ENCODE measurements at regions not wholly inside any gene's neighbourhood (a gene's known extent, or its start where the extent isn't known, plus 50 kb on each side); places are given as distances from the start of the nearest gene placed in this dataset.
"Not testable (repeated sequence)": the region's sequence is repeated elsewhere in the genome, so short reads cannot be mapped to it uniquely, and the experiment has no call there.

DNA sequence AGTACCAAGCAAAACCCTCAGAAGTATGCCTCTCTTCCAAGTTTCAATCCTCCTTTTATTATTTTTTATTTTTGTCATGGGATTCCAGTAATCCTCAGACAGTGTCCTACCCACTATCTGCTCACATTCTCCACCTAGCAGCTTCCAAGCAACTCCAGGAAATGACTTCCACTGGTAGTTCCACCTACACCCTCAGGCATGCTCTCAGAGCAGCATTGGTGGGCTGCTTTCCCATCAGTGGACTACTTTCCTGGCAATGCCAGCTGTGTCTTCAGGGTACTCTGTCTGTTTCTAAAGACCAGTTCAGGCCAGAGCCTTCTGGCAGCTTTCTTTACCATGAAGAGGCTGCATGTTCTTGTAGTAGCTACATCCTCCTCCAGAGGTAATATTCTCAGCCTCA, 244.0 kb downstream of the HGF start:
- no peak for DNase-seq

GRCh38 chr7:81519886-81520285, 250.0 kb downstream of the HGF start:
- DNase-seq: no peak

- DNase-seq: no peak
These were observed 252.9 kb downstream of the HGF start for GRCh38 chr7:81516898-81517297.

DNA sequence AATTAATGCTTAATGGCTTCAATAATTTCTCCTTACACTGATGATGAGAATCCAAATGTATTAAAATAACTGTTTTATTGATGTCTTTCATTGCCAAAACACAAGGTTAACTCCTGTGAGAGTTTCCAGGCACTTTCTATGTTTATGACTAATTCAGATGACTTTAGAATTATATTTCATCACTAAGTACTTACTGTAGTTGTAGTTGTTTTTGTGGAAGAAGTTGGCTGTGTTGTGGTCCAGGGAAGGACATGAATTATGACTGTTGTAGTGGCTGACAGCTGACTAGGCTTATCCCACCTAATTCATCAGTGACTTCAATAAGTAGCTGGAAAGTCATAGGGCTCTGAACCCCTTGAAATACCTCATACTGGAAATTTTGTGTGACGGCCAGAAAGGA, 254.8 kb downstream of the HGF start:
- DNase-seq: no peak

DNA sequence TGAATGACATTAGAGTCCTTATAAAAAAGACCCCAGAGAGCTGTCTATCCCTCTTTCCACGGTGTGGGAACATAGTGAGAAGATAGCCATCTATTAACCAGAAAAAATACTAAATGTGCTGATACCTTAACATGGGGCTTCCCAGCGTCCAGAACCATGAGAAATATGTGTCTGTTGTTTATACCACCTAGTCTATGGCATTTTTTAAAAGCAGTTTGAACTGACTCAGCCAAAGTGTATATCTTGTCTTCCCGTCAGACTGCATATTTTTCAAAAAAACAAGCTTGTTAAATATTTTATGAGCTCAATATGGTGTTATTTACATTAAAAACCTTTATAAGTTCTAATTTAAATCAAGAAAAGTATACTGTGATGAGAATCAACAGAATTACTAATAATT, 255.3 kb downstream of the HGF start:
- no peak for DNase-seq

GRCh38 chr7:81510122-81510521, 259.7 kb downstream of the HGF start:
- no peak for DNase-seq

GRCh38 chr7:81507221-81507620, 262.6 kb downstream of the HGF start:
- DNase-seq: no peak

GRCh38 chr7:81506609-81507008, 263.2 kb downstream of the HGF start:
- no peak for DNase-seq

DNA sequence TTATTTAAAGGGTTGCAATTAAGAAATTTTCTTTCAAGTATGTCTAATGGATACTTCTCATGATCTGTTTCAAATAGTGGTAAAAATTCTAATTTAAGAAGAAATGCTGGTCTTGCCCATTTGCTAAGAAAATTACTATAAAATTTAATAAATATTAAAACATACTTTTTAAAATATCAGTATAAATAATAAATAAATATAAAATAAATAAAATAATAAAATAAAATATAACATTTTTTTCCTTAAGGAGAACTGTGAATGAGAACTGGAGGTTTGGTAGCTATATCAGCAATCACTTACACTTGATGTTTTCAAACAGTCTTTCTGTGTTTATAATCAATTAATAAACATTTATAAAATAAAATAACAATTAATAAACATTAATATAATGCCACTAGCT, 266.1 kb downstream of the HGF start:
- DNase-seq: no peak

DNA sequence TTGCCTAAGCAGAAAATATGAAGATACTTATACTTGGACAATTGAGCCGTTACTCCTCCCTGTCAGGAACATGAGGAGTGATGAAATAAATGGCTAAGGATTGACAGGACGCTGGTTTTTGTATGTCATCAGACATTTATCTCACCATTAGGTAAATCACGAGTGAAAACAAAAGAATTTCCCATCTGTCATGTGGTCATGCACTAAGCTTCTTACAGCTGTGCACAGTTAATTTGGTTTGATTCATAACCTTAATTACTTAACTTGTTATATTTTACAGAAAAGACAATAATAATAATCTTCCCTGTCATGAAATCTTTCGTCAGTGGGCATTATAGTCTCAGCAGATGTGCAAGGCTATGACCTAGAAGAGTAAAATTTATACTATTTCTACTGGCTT, 266.5 kb downstream of the HGF start:
- no peak for DNase-seq

DNA sequence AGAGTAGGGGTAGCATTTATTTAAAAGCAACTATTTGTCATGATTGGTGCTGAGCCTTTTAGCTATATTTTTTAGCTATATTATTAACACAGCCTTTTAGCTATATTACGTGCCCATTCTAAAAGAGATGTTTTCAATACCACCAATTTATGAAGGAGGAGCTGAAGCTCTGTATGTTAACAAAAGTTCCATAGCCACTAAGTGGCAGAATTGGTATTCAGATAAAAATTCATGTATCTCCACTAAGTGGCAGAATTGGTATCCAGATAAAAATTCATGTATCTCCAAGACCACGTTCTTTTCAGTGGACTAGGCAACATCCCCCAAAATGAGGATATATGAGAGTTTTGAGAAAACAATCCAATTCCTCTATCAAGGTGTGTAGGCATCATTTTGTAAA, 268.6 kb downstream of the HGF start:
- DNase-seq: no peak

- DNase-seq: no peak
These were observed 269.2 kb downstream of the HGF start for GRCh38 chr7:81500631-81501030.

DNA sequence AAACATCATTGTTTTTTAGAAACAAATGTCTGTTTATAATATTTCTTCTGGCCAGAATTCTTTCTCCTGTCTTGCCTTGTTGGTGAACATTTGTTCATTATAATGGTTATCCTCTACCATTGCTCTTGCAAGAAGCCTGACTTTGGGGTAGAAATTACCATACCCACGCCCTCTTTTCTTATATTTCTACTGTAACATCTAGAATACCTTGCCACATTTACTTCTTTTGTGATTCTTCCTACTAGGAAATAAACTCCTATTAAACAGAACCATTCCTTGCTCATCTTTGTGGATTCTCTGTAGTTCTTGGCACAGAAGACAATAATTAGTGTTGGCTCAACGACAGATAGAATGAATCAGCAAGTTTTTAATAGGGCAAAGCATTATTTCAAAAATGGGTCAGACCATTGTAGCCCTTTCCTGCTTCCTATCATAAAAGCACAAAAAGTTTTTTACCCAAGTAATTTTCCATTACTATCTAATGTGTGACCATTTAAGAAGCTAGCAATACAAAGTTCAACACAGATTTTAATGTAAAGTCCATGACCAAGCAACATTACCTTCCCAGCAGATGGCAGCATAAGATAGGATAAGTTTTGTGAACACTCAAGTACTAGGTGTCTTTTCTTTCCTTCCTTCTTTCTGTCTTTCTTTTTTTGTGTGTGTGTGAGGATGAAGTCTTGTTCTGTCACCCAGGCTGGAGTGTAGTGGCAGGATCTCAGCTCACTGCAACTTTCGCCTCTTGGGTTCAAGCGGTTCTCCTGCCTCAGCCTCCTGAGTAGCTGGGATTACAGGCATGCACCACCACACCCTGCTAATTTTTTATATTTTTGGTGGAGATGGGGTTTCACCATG, 270.4 kb downstream of the HGF start:
- DNase-seq: no peak

- no peak for DNase-seq
These were observed 271.7 kb downstream of the HGF start for GRCh38 chr7:81498176-81498575.

- DNase-seq: no peak
These were observed 276.9 kb downstream of the HGF start for GRCh38 chr7:81492910-81493309.

DNA sequence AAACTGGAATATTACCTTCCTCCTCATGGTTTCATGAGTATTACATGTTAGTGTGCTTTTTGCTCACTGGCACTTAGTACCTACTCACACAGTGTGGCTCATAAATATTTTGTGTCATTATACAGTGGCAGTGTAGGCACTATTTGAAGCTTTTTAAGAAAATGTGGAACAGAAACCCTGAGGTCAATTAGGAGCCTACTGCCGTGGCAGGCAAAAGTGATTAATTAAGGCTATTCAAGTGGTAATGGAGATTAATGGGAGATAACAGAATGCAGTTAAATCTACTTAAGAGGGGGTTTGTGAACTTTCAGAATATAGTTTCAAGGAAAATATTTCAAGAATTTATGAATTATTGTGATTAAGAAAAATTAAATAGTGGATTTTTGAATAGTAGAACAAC, 277.6 kb downstream of the HGF start:
- no peak for DNase-seq

DNA sequence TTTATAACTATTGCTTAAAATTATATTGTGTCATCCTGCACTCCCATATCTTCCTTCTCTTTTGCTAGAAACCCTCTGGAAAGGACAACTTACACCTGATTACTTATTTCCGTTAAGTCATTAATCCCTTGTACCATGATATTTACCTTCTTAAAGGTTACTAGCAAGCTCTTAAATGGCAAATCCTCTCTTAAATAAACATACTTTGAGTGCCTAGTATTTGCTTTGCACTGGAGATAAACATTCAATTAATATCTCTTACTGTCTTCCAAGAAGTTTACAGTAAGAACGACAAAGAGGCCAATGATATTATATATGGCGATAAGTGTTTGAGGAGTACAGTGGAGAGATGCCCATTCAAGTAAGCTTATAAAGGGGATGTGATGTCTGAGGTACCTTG, 278.3 kb downstream of the HGF start:
- no peak for DNase-seq

DNA sequence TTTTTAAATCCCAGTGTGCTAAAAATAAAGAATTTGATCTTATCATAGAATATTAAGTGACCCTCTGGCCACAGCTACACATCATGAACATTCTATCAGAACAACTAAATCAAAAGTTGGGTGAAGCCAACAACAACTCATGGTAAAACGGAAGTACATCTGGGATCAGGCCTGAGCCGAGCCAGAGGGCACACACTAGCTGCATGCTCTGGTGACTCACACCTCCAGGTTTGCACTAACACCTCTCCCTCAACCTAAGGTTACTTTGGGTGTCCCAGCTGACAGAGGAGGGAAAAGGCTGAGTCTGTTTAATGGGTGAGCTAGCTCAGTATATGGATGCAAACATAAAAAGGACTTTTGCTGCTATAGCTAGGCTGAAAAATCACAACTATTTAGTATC, 281.6 kb downstream of the HGF start:
- no peak for DNase-seq

GRCh38 chr7:81487516-81487915, 282.3 kb downstream of the HGF start:
- DNase-seq: no peak

DNA sequence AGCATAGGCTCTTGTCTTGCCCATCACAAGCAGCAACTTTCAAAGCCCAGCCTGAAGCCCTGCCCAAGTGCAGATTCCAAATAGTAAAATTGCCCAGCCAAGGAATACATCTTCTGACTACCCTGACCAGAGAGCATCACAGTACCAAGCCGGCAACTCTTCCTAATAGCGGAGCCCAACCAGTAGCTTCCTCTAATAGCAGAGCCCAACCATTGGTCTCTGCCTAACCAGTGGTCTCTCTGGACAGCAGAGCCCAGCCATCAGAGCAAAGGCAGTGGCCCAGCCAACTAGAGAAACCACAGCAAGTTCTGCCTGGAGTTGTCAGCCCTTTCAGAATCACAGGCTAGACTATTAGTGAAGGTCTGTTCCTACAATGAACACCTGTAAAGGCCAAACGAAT, 285.6 kb downstream of the HGF start:
- no peak for DNase-seq

DNA sequence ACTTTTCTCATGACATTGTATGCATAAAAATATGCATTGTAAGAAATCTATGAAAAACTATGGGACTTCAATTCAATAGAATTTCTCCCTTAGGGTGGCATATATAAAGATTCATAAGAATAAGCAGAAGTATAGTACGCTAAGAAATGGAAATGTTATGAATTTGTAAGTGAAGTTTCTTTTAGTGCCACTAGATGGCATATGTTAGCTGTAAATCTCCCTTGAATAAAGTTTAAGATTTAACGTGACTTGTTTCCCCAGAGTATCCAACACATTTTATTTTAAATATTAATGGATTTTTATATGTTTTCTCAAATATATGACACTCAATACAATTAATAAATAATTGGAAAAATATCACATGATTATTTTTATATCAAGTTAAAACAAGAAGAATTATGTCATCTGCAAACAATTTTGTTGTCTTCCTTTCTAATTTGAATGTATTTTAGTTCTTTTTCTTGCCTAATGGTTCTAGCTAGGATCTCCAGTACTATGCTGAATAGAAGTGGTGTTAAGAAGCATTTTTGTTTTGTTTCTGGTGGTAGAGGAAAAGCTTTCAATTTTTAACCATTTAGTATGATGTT, 287.2 kb downstream of the HGF start:
- DNase-seq: no peak

GRCh38 chr7:81478664-81479063, 291.2 kb downstream of the HGF start:
- DNase-seq: no peak

GRCh38 chr7:81478201-81478600, 291.6 kb downstream of the HGF start:
- not testable (repeated sequence) for DNase-seq

DNA sequence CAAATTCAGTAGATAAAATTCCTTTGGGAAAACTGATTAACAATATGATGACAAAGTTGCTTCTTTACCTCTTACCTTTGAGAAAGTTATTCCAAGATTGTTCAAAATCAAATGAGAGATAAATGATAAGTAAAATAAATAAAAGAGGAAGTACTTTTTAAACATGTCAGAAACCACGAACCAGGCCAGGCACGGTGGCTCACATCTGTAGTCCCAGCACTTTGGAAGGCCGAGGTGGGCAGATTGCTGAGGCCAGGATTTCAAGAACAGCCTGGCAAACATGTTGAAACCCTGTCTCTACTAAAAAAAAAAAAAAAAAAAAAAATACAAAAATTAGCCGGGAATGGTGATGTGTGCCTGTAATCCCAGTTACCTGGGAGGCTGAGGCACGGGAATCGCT, 296.6 kb downstream of the HGF start:
- no peak for DNase-seq
